Tibial nerve (tissue), 4 donors: ENCODE measurements at regions not wholly inside any gene's neighbourhood (a gene's known extent, or its start where the extent isn't known, plus 50 kb on each side); places are given as distances from the start of the nearest gene placed in this dataset.
"Not testable (repeated sequence)": the region's sequence is repeated elsewhere in the genome, so short reads cannot be mapped to it uniquely, and the experiment has no call there.

Experiments
- DNase-seq, 2 donors: peaks; one replicate each; pipeline ENCODE4 v3.0.0-alpha.2; 2019; ENCODE audit warnings: low spot score in 2 of 2
- H3K27ac ChIP-seq, 4 donors: fragments of 200-600 bp; sonication (generic) in 3 of 4; one replicate each; pipeline ENCODE4 v1.5.1; 2017 to 2019; ENCODE audit warnings: mild to moderate bottlenecking in 1 of 4
- H3K27me3 ChIP-seq, 2 donors: fragments of 200-600 bp; sonication (generic) in 1 of 2; one replicate each; pipeline versions ENCODE4 v1.5.1 to v1.6.0; 2017 to 2019
- H3K36me3 ChIP-seq, 3 donors: fragments of 200-600 bp; sonication (generic); one replicate each; pipeline ENCODE4 v1.5.1; 2018 to 2019
- H3K4me1 ChIP-seq, 4 donors: fragments of 200-600 bp; sonication (generic) in 3 of 4; one replicate each; pipeline ENCODE4 v1.5.1; 2017 to 2019
- H3K4me3 ChIP-seq, 4 donors: fragments of 200-600 bp; sonication (generic) in 3 of 4; one replicate each; pipeline ENCODE4 v1.5.1; 2017 to 2019; ENCODE audit warnings: mild to moderate bottlenecking in 1 of 4, moderate library complexity in 1 of 4
- H3K9me3 ChIP-seq, 4 donors: fragments of 200-600 bp; sonication (generic) in 3 of 4; one replicate each; pipeline ENCODE4 v1.5.1; 2017 to 2019
- CTCF ChIP-seq, 5 experiments: fragments of 200-600 bp in 3 of 5; fragments of 450-650 bp in 2 of 5; sonication (generic) in 3 of 5; IDR thresholded peaks; one replicate each; pipeline ENCODE4 v1.5.1; 2016 to 2019; ENCODE audit warnings: antibody characterized with exemption in 5 of 5, mild to moderate bottlenecking in 3 of 5, moderate library complexity in 2 of 5
- EP300 ChIP-seq, 2 donors: sonication (generic); formaldehyde crosslinking; IDR thresholded peaks; one replicate each; pipeline ENCODE4 v1.6.1; 2017; ENCODE audit warnings: antibody characterized with exemption in 2 of 2, mild to moderate bottlenecking in 1 of 2
- POLR2A ChIP-seq, 2 donors: fragments of 450-650 bp; IDR thresholded peaks; one replicate each; pipeline ENCODE4 v1.6.1; 2017; ENCODE audit warnings: antibody characterized with exemption in 2 of 2, mild to moderate bottlenecking in 2 of 2, moderate library complexity in 2 of 2
- WGBS, 2 donors: methylation state at CpG; one replicate each; pipeline ENCODE4 v1.1.5; 2018; 5-methylcytosine and 5-hydroxymethylcytosine counted together

GRCh38 chr1:14404862-14405301 is 193.6 kb upstream of the KAZN start:
- WGBS, 2 donors = 11 to 23% methylated on average over 1 of the region's 1 CpG
- no peak overlapping the region for H3K4me3 ChIP-seq
- no peak overlapping the region for H3K27ac ChIP-seq
- DNase-seq = no peak
- no peaks in the 10 kb centered on the region for H3K4me1 ChIP-seq
- no peaks in the 10 kb centered on the region for H3K36me3 ChIP-seq
- H3K9me3 ChIP-seq = peaks cover 0 to 5% (median 0%) of the 10 kb centered on the region in 4 donors
- TF ChIP-seq CTCF (IDR thresholded peaks at IDR 0.05) (no peak), EP300 (IDR thresholded peaks at IDR 0.05) (no peak), POLR2A (IDR thresholded peaks at IDR 0.05) (no peak)
- no peaks in the 10 kb centered on the region for H3K27me3 ChIP-seq

- TF ChIP-seq CTCF (IDR thresholded peaks at IDR 0.05) (no peak), EP300 (IDR thresholded peaks at IDR 0.05) (no peak), POLR2A (IDR thresholded peaks at IDR 0.05) (no peak)
- H3K4me3 ChIP-seq = no peak overlapping the region
- no peak for DNase-seq
- no peak overlapping the region for H3K27ac ChIP-seq
- no peaks in the 10 kb centered on the region for H3K9me3 ChIP-seq
- no peaks in the 10 kb centered on the region for H3K27me3 ChIP-seq
- H3K36me3 ChIP-seq = no peaks in the 10 kb centered on the region
- no peaks in the 10 kb centered on the region for H3K4me1 ChIP-seq
Observed at GRCh38 chr1:14412235-14412634, 186.2 kb upstream of the KAZN start.

- Histone ChIP-seq H3K36me3 (no peaks in the 10 kb centered on the region), H3K27me3 (no peaks in the 10 kb centered on the region), H3K4me3 (no peak overlapping the region), H3K4me1 (no peaks in the 10 kb centered on the region), H3K27ac (no peak overlapping the region), H3K9me3 (no peaks in the 10 kb centered on the region)
- DNase-seq = no peak
- 61 to 62% methylated on average over 5 of the region's 5 CpGs for whole genome bisulfite sequencing, 2 donors
- TF ChIP-seq POLR2A (IDR thresholded peaks at IDR 0.05) = no peak
- no peak for TF ChIP-seq EP300 (IDR thresholded peaks at IDR 0.05)
- no peak for TF ChIP-seq CTCF (IDR thresholded peaks at IDR 0.05)
Observed at GRCh38 chr1:14413819-14414490, 184.5 kb upstream of the KAZN start.

GRCh38 chr1:14415396-14415795 is 183.1 kb upstream of the KAZN start:
- DNase-seq = no peak
- peaks cover 0 to 2% (median 0%) of the 10 kb centered on the region in 4 donors for H3K9me3 ChIP-seq
- H3K36me3 ChIP-seq = no peaks in the 10 kb centered on the region
- WGBS, 2 donors = 59 to 63% methylated on average over 3 of the region's 3 CpGs
- TF ChIP-seq EP300 (IDR thresholded peaks at IDR 0.05) (no peak), POLR2A (IDR thresholded peaks at IDR 0.05) (no peak), CTCF (IDR thresholded peaks at IDR 0.05) (no peak)
- H3K27ac ChIP-seq = no peak overlapping the region
- H3K27me3 ChIP-seq = no peaks in the 10 kb centered on the region
- H3K4me3 ChIP-seq = no peak overlapping the region
- no peaks in the 10 kb centered on the region for H3K4me1 ChIP-seq

- H3K4me1 ChIP-seq = not testable (repeated sequence)
Observed at GRCh38 chr1:14419778-14420218, 178.7 kb upstream of the KAZN start.

More at GRCh38 chr1:14419778-14420218, 178.7 kb upstream of the KAZN start:
- not testable (repeated sequence) for H3K36me3 ChIP-seq, H3K27ac ChIP-seq, H3K9me3 ChIP-seq, H3K4me3 ChIP-seq, DNase-seq, H3K27me3 ChIP-seq
- 90 to 96% methylated on average over 15 of the region's 15 CpGs for WGBS, 2 donors
